ENCODE measurements at regions not wholly inside any gene's neighbourhood (a gene's known extent, or its start where the extent isn't known, plus 50 kb on each side); places are given as distances from the start of the nearest gene placed in this dataset.
"Not testable (repeated sequence)": the region's sequence is repeated elsewhere in the genome, so short reads cannot be mapped to it uniquely, and the experiment has no call there.

- H3K36me3 Mint-ChIP-seq (ENCODE audit: low read depth) = no peaks in the 10 kb centered on the region
- H3K4me1 Mint-ChIP-seq (ENCODE audit: low read depth) = no peaks in the 10 kb centered on the region
- intact Hi-C loops (cut with micrococcal nuclease) = no loop called here
- no peaks in the 10 kb centered on the region for H3K27me3 Mint-ChIP-seq
- no peak overlapping the region for H3K27ac Mint-ChIP-seq
- no peak overlapping the region for H3K4me3 Mint-ChIP-seq
- peaks cover 4% of the 10 kb centered on the region for H3K9me3 Mint-ChIP-seq
These were observed 490.9 kb downstream of the REEP3 start for GRCh38 chr10:64011912-64012714.

- Mint-ChIP-seq H3K9me3 (no peaks in the 10 kb centered on the region), H3K27me3 (no peaks in the 10 kb centered on the region), H3K4me1 (ENCODE audit: low read depth) (no peaks in the 10 kb centered on the region), H3K36me3 (ENCODE audit: low read depth) (no peaks in the 10 kb centered on the region), H3K4me3 (no peak overlapping the region), H3K27ac (no peak overlapping the region)
- intact Hi-C loops (cut with micrococcal nuclease) = no loop called here
These were observed 493.1 kb downstream of the REEP3 start for GRCh38 chr10:64014281-64014680.

GRCh38 chr10:64023926-64024470, 502.8 kb downstream of the REEP3 start:
- Mint-ChIP-seq H3K4me1 (ENCODE audit: low read depth) (no peaks in the 10 kb centered on the region), H3K36me3 (ENCODE audit: low read depth) (no peaks in the 10 kb centered on the region), H3K27ac (no peak overlapping the region), H3K4me3 (no peak overlapping the region), H3K9me3 (peaks cover 21% of the 10 kb centered on the region), H3K27me3 (no peaks in the 10 kb centered on the region)
- intact Hi-C loops (cut with micrococcal nuclease) = no loop called here

GRCh38 chr10:64033711-64034110, 512.5 kb downstream of the REEP3 start:
- intact Hi-C loops (cut with micrococcal nuclease) = no loop called here
- Mint-ChIP-seq H3K9me3 (no peaks in the 10 kb centered on the region), H3K4me3 (no peak overlapping the region), H3K4me1 (ENCODE audit: low read depth) (peaks cover 30% of the 10 kb centered on the region), H3K36me3 (ENCODE audit: low read depth) (no peaks in the 10 kb centered on the region), H3K27me3 (no peaks in the 10 kb centered on the region), H3K27ac (peak overlapping the region; percentile 20)

GRCh38 chr10:64036321-64036930, 515.2 kb downstream of the REEP3 start:
- no peaks in the 10 kb centered on the region for H3K36me3 Mint-ChIP-seq (ENCODE audit: low read depth)
- H3K4me1 Mint-ChIP-seq (ENCODE audit: low read depth) = peaks cover 44% of the 10 kb centered on the region
- no peaks in the 10 kb centered on the region for H3K9me3 Mint-ChIP-seq
- H3K4me3 Mint-ChIP-seq = no peak overlapping the region
- H3K27ac Mint-ChIP-seq = no peak overlapping the region
- intact Hi-C loops (cut with micrococcal nuclease) = no loop called here
- no peaks in the 10 kb centered on the region for H3K27me3 Mint-ChIP-seq

- Mint-ChIP-seq H3K9me3 (no peaks in the 10 kb centered on the region), H3K4me1 (ENCODE audit: low read depth) (peaks cover 47% of the 10 kb centered on the region), H3K36me3 (ENCODE audit: low read depth) (no peaks in the 10 kb centered on the region), H3K27ac (no peak overlapping the region), H3K27me3 (no peaks in the 10 kb centered on the region), H3K4me3 (no peak overlapping the region)
- intact Hi-C loops (cut with micrococcal nuclease) = no loop called here
These were observed 516.0 kb downstream of the REEP3 start for GRCh38 chr10:64037071-64037661.

- H3K4me3 Mint-ChIP-seq = no peak overlapping the region
- H3K9me3 Mint-ChIP-seq = no peaks in the 10 kb centered on the region
- H3K27ac Mint-ChIP-seq = no peak overlapping the region
- intact Hi-C loops (cut with micrococcal nuclease) = no loop called here
- H3K4me1 Mint-ChIP-seq (ENCODE audit: low read depth) = peaks cover 45% of the 10 kb centered on the region
- H3K27me3 Mint-ChIP-seq = no peaks in the 10 kb centered on the region
- H3K36me3 Mint-ChIP-seq (ENCODE audit: low read depth) = no peaks in the 10 kb centered on the region
These were observed 516.9 kb downstream of the REEP3 start for GRCh38 chr10:64038107-64038506.

- H3K4me1 Mint-ChIP-seq (ENCODE audit: low read depth) = peaks cover 34% of the 10 kb centered on the region
- no peaks in the 10 kb centered on the region for H3K36me3 Mint-ChIP-seq (ENCODE audit: low read depth)
- no peak overlapping the region for H3K27ac Mint-ChIP-seq
These were observed 518.0 kb downstream of the REEP3 start for GRCh38 chr10:64039198-64039597.

GRCh38 chr10:64040781-64041180, 519.6 kb downstream of the REEP3 start:
- Mint-ChIP-seq H3K9me3 (no peaks in the 10 kb centered on the region), H3K27me3 (no peaks in the 10 kb centered on the region), H3K36me3 (ENCODE audit: low read depth) (no peaks in the 10 kb centered on the region), H3K4me3 (peak overlapping the region; percentile 64), H3K27ac (peak overlapping the region; percentile 41), H3K4me1 (ENCODE audit: low read depth) (peaks cover 29% of the 10 kb centered on the region)
- intact Hi-C loops (cut with micrococcal nuclease) = loop anchor here (10.0 kb wide), 1 partner anchor 694 kb away; no protein-coding TSS in a partner anchor

More at GRCh38 chr10:64039198-64039597, 518.0 kb downstream of the REEP3 start:
- no peaks in the 10 kb centered on the region for H3K27me3 Mint-ChIP-seq
- no peak overlapping the region for H3K4me3 Mint-ChIP-seq
- no peaks in the 10 kb centered on the region for H3K9me3 Mint-ChIP-seq
- intact Hi-C loops (cut with micrococcal nuclease) = no loop called here

- intact Hi-C loops (cut with micrococcal nuclease) = loop anchor here (10.0 kb wide), 1 partner anchor 693 kb away; no protein-coding TSS in a partner anchor
- Mint-ChIP-seq H3K27me3 (no peaks in the 10 kb centered on the region), H3K4me3 (peak overlapping the region; percentile 64), H3K9me3 (no peaks in the 10 kb centered on the region), H3K36me3 (ENCODE audit: low read depth) (no peaks in the 10 kb centered on the region), H3K27ac (peak overlapping the region; percentile 39), H3K4me1 (ENCODE audit: low read depth) (peaks cover 28% of the 10 kb centered on the region)
These were observed 520.2 kb downstream of the REEP3 start for GRCh38 chr10:64041185-64041988.

- H3K36me3 Mint-ChIP-seq (ENCODE audit: low read depth) = no peaks in the 10 kb centered on the region
- H3K9me3 Mint-ChIP-seq = no peaks in the 10 kb centered on the region
- no peak overlapping the region for H3K27ac Mint-ChIP-seq
- peaks cover 21% of the 10 kb centered on the region for H3K4me1 Mint-ChIP-seq (ENCODE audit: low read depth)
- no peaks in the 10 kb centered on the region for H3K27me3 Mint-ChIP-seq
- intact Hi-C loops (cut with micrococcal nuclease) = loop anchor here (10.0 kb wide), 1 partner anchor 693 kb away; no protein-coding TSS in a partner anchor
- no peak overlapping the region for H3K4me3 Mint-ChIP-seq
These were observed 520.8 kb downstream of the REEP3 start for GRCh38 chr10:64041989-64042490.

- Mint-ChIP-seq H3K4me3 (no peak overlapping the region), H3K4me1 (ENCODE audit: low read depth) (peaks cover 17% of the 10 kb centered on the region), H3K27me3 (no peaks in the 10 kb centered on the region), H3K27ac (no peak overlapping the region), H3K36me3 (ENCODE audit: low read depth) (no peaks in the 10 kb centered on the region), H3K9me3 (no peaks in the 10 kb centered on the region)
- intact Hi-C loops (cut with micrococcal nuclease) = loop anchor here (10.0 kb wide), 1 partner anchor 691 kb away; no protein-coding TSS in a partner anchor
These were observed 522.9 kb downstream of the REEP3 start for GRCh38 chr10:64044098-64044497.

- H3K27me3 Mint-ChIP-seq; H3K36me3 Mint-ChIP-seq (ENCODE audit: low read depth); H3K9me3 Mint-ChIP-seq; H3K27ac Mint-ChIP-seq; H3K4me3 Mint-ChIP-seq: not testable (repeated sequence)
- H3K4me1 Mint-ChIP-seq (ENCODE audit: low read depth) = peaks cover 16% of the 10 kb centered on the region
- intact Hi-C loops (cut with micrococcal nuclease) = loop anchor here (10.0 kb wide), 1 partner anchor 690 kb away; no protein-coding TSS in a partner anchor
These were observed 523.9 kb downstream of the REEP3 start for GRCh38 chr10:64044957-64045632.
